Caki2 (cell line): ENCODE measurements at regions not wholly inside any gene's neighbourhood (a gene's known extent, or its start where the extent isn't known, plus 50 kb on each side); places are given as distances from the start of the nearest gene placed in this dataset.
"Not testable (repeated sequence)": the region's sequence is repeated elsewhere in the genome, so short reads cannot be mapped to it uniquely, and the experiment has no call there.

Experiments
- DNase-seq: peaks from one replicate; pipeline ENCODE4 v3.0.0-alpha.2; 2015; ENCODE audit warnings: low read depth
- in situ Hi-C: cut with HindIII; loops from 2 replicates; pipeline ENCODE4 v1.10.0; 2016; ENCODE audit warnings: low sequenced_read_pairs, low pct_unique_long_range_greater_than_20kb, mixed read lengths

- in situ Hi-C loops, DNase-seq: not testable (repeated sequence)
Observed at GRCh38 chr20:26373066-26373465, 676.4 kb upstream of the ZNF337 start.

GRCh38 chr20:26354511-26354910 is 657.9 kb upstream of the ZNF337 start:
- in situ Hi-C loops: no loop called here
- DNase-seq: no peak

DNA sequence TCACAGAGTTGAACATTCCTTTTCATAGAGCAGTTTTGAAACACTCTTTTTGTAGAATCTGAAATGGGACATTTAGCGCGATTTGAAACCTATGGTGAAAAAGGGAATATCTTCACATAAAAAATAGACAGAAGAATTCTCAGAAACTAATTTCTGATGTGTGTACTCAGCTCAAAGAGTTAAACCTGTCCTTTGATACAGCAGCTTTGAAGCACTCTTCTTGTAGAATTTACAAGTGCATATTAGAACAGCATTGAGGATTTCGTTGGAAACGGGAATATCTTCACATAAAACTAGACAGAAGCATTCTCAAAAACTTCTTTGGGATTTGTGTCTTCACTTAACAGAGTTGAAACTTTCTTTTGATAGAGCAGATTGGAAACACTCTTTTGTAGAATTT is 650.7 kb upstream of the ZNF337 start:
- DNase-seq: no peak
- in situ Hi-C loops: no loop called here

GRCh38 chr20:26340460-26341065 is 643.9 kb upstream of the ZNF337 start:
- in situ Hi-C loops, DNase-seq: not testable (repeated sequence)

DNA sequence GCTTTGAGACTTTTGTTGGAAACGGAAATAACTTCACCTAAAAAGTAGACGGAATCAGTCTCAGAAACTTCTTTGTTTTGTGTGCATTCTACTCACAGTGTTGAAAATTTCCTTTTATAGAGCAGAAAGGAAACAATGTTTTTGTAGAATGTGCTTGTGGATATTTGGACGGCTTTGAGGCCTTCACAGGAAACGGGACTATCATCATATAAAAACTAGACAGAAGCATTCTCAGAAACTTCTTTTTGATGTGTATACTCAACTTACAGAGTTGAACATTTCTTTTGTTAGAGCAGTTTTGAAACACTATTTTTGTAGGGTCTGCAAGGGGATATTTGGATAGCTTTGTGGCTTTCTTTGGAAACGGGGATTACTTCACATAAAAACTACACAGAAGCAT is 627.5 kb upstream of the ZNF337 start:
- in situ Hi-C loops: no loop called here
- DNase-seq: no peak

DNA sequence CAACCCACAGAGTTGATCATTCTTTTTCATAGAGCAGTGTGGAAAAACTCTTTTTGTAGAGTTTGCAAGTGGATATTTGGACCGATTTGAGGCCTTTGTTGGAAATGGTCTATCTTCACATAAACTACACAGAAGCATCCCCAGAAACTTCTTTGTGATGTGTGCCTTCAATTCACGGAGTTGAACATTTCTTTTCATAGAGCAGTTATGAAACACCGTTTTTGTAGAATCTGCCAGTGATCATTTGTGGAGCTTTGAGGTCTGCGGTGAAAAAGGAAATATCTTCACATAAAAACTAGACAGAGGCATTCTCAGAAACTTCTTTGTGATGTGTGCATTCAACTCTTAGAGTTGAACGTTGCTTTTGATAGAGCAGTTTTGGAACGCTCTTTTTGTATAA is 618.4 kb upstream of the ZNF337 start:
- in situ Hi-C loops: no loop called here
- no peak for DNase-seq

- DNase-seq, in situ Hi-C loops: not testable (repeated sequence)
Observed at GRCh38 chr20:26309720-26310119, 613.1 kb upstream of the ZNF337 start.

DNA sequence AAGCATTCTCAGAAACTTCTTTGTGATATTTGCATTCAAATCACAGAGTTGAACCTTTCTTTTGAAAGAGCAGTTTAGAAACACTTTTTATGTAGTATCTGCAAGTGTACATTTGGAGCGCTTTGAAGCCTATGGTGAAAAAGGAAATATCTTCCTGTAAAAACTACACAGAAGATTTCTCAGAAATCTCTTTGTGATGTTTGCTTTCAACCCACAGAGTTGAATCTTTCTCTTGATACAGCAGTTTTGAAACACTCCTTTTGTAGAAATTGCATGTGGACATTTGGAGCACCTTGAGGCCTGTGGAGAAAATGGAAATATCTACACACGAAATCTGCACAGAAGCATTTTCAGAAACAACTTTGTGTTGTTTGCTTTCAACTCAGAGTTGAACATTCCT is 612.3 kb upstream of the ZNF337 start:
- DNase-seq: no peak
- in situ Hi-C loops: no loop called here

- no peak for DNase-seq
- in situ Hi-C loops: no loop called here
Observed at GRCh38 chr20:26295006-26295405, 598.4 kb upstream of the ZNF337 start.

DNA sequence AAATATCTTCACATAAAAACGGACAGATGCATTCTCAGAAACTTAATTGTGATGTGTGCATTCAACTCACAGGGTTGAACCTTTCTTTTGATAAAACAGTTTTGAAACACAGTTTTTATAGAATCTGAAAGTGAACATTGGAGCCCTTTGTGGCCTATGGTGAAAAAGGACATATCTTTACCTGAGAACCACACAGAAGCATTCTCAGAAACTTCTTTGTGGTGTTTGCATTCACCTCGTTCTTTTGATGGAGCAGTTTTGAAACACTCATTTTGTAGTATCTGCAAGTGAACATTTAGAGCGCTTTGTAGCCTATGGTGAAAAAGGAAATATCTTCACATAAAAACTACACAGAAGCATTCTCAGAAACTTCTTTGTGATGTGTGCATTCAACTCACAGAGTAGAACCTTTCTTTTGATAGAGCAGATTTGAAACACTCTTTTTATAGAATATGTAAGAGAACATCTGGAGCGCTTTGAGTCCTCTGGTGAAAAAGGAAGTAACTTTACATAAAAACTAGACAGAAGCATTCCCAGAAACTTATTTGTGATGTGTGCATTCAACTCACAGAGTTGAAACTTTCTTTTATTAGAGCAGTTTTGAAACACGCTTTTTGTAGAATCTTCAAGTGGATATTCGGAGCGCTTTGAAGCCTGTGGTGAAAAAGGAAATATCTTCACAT is 591.9 kb upstream of the ZNF337 start:
- DNase-seq, in situ Hi-C loops: not testable (repeated sequence)

DNA sequence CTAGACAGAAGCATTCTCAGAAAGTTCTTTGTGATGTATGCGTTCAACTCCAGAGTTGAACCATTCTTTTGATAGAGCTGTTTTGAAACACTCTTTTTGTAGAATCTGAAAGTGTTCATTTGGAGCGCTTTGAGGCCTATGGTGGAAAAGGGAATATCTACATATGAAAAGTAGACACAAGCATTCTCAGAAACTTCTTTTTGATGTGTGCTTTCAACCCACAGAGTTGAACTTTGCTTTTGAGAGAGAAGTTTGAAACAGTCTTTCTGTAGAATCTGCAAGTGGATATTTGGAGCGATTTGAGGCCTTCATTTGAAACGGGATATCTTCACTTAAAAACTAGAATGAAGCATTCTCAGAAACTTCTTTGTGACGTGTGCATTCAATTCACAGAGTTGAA is 582.6 kb upstream of the ZNF337 start:
- no peak for DNase-seq

DNA sequence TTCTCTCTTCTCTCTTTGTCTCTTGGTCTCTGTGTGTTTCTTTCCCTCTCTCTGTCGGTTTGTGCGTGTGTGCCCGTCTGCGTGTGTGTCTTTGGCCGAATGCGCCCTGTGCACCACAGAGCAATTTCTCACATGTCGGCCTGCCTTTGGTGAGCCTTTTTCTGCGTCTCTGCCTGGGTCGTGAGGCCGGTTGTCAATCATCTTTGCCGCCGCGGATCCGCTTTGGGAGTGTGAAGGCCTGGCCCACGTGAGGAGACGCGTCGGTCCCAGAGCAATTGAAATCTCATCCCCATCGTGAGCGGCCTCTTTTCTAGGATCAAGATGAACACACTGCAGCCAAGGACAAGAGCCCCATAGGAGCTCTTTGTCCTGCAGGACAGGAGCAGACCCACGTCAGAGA is 580.7 kb upstream of the ZNF337 start:
- in situ Hi-C loops: no loop called here
- DNase-seq: no peak

More for the DNA sequence above, 582.6 kb upstream of the ZNF337 start:
- in situ Hi-C loops: no loop called here

DNA sequence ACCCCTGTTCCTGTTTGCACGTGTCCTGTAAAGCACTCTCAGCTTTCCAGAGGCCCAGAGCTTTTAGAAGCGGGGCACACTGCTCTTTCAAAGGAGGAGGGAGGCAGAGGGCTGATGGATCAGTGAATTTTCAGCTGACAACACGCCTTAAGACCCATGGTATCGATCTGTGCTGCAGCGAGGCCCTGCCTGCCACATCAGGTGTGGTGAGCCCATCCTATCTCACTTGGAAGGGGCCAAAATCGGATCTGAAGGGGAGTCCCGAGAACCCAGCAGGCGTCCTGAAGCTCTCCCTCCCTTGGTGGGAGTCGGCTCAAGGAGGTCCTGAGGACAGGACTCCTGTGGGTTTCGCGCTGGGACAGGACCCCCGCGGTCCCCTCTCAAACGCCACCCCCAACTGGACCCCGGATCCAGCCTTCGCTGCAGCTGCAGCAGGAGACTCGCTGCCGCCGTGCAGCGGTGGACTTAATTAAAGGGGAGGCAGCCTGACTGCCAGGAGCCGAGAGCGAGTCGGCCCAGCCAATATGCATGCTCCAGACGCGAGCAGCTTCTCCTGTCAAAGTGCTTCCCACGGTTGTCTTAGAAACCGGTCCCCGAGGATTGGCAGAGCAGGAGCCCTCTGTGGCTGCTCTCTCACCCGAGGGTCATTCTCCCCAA is 580.0 kb upstream of the ZNF337 start:
- DNase-seq: no peak
- in situ Hi-C loops: no loop called here

- DNase-seq, in situ Hi-C loops: not testable (repeated sequence)
Observed at GRCh38 chr20:26268762-26269161, 572.1 kb upstream of the ZNF337 start.

DNA sequence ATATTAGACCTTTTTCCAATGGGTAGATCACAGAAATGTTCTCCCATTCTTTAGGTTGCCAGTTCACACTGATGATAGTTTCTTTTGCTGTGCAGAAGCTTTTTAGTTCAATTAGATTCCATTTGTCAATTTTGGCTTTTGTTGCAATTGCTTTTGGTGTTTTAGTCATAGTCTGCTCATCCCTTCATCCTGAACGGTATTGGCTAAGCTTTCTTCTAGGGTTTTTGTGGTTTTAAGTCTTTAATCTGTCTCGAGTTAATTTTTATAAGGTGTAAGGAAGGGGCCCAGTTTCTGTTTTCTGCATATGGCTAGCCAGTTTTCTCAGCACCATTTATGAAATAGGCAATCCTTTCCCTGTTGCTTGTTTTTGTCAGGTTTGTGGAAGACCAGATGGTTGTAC is 564.3 kb upstream of the ZNF337 start:
- in situ Hi-C loops: not testable (repeated sequence)

DNA sequence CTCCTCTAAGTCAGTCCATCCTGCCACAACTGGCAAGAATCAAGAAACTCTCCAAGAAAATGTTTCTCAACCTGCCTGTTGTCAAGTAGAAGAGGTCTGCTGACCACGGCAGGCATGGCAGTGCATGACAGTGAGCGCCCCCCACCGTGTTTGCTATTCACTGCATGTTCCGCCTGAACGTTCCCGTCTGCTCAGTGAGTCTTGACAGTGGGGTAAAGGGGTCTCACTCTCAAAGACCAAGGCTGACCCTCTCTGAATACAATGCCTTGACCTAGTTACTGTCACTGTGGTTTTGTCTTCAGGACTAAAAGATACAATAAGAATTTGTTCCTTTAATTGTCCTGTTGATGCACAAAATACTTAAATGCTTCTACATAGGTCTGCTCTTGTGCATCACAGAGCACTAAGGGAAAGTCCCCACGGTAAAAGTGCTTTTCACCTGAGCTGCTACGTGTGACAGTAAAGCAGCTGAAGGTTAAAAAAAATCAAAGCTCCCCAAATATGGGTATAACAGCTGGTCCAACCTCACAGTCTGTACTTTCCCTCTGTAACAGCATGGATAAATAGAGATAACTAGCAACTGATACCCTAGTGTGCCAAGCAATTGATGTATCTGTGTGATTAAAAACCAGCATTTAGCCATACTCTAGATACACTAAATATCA is 555.8 kb upstream of the ZNF337 start:
- in situ Hi-C loops, DNase-seq: not testable (repeated sequence)

More for the DNA sequence above, 564.3 kb upstream of the ZNF337 start:
- DNase-seq: not testable (repeated sequence)

GRCh38 chr20:26251376-26251775 is 554.7 kb upstream of the ZNF337 start:
- DNase-seq, in situ Hi-C loops: not testable (repeated sequence)

DNA sequence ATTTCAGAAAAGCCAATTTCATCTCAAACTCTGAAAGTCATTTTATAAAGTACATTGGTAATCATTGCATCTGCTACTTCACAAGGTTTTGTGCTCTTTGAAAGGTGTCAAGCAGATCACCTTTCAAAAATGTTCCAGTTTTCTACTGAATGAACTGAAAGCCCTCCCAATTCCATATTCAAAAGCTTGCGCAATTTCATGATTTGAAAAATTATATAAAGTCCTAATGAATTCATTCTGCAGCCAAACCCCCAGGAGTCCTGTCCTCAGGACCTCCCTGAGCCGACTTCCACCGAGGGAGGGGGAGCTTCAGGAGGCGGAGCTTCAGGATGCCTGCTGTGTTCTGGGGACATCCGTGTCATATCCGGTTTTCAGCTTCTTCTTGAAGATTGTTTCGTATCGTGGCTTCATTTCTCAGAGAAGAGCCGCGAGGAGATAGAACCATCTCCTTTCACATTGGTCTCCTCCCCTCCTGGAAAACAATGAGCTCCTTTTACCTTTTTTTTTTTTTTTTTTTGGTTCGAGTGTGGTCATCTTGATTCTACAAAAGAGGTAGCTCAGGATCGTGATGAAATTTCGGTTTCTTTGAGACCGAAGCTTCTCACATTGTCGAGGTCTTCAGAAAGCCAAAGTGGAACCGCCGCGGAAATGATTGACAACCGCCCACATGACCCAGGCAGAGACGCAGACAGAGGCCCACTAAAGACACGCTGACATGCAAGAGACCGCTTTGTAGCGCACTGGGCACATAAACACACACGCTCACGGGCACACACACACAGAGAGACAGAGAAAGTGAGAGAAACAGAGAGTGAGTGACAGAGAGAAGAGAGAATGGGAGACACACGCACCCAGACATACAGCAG is 553.8 kb upstream of the ZNF337 start:
- in situ Hi-C loops, DNase-seq: not testable (repeated sequence)
